HL-60 (cell line): ENCODE measurements at regions not wholly inside any gene's neighbourhood (a gene's known extent, or its start where the extent isn't known, plus 50 kb on each side); places are given as distances from the start of the nearest gene placed in this dataset.

Experiments
- DNase-seq, 2 experiments: peaks; one replicate each; pipeline ENCODE4 v3.0.0-alpha.2; 2010 to 2020; ENCODE audit warnings: low read depth in 1 of 2, low spot score in 1 of 2
- H3K27ac ChIP-seq: fragments of 250-450 bp; sonication (Bioruptor Pico); replicated peaks from 2 replicates; pipeline ENCODE4 v1.5.1; 2020; ENCODE audit warnings: mild to moderate bottlenecking, moderate library complexity
- H3K27me3 ChIP-seq: fragments of 250-450 bp; sonication (Bioruptor Pico); 2 replicates; pipeline ENCODE4 v1.5.1; 2021; ENCODE audit warnings: mild to moderate bottlenecking, moderate library complexity; ENCODE audit not compliant: insufficient read depth, poor library complexity, severe bottlenecking
- H3K4me3 ChIP-seq: replicated peaks from 2 replicates; pipeline ENCODE4 v1.5.1; 2011; ENCODE audit warnings: mild to moderate bottlenecking, control low read depth, low read length; ENCODE audit not compliant: insufficient read depth
- CTCF ChIP-seq: IDR thresholded peaks from one replicate; pipeline ENCODE4 v1.5.1; 2011; ENCODE audit warnings: low read length, control low read depth, inconsistent platforms; ENCODE audit not compliant: insufficient read depth
- GABPA ChIP-seq: IDR thresholded peaks from 2 replicates; pipeline ENCODE4 v1.6.1; 2012; ENCODE audit warnings: low read depth
- POLR2AphosphoS5 ChIP-seq: IDR thresholded peaks from 2 replicates; pipeline ENCODE4 v1.6.1; 2012; ENCODE audit warnings: low read depth
- SPI1 ChIP-seq: IDR thresholded peaks from 2 replicates; pipeline ENCODE4 v1.6.1; 2012; ENCODE audit warnings: low read depth, mild to moderate bottlenecking, borderline replicate concordance
- TF ChIP-seq, protein P1 (sequence below): IDR thresholded peaks from 2 replicates; pipeline ENCODE4 v1.6.1; 2012; ENCODE audit warnings: low read depth; ENCODE audit not compliant: insufficient replicate concordance

- DNase-seq = no peak
- no peaks in the 10 kb centered on the region for H3K27me3 ChIP-seq
- no peak overlapping the region for H3K4me3 ChIP-seq
- no peak overlapping the region for H3K27ac ChIP-seq
- TF ChIP-seq, protein P1, sequence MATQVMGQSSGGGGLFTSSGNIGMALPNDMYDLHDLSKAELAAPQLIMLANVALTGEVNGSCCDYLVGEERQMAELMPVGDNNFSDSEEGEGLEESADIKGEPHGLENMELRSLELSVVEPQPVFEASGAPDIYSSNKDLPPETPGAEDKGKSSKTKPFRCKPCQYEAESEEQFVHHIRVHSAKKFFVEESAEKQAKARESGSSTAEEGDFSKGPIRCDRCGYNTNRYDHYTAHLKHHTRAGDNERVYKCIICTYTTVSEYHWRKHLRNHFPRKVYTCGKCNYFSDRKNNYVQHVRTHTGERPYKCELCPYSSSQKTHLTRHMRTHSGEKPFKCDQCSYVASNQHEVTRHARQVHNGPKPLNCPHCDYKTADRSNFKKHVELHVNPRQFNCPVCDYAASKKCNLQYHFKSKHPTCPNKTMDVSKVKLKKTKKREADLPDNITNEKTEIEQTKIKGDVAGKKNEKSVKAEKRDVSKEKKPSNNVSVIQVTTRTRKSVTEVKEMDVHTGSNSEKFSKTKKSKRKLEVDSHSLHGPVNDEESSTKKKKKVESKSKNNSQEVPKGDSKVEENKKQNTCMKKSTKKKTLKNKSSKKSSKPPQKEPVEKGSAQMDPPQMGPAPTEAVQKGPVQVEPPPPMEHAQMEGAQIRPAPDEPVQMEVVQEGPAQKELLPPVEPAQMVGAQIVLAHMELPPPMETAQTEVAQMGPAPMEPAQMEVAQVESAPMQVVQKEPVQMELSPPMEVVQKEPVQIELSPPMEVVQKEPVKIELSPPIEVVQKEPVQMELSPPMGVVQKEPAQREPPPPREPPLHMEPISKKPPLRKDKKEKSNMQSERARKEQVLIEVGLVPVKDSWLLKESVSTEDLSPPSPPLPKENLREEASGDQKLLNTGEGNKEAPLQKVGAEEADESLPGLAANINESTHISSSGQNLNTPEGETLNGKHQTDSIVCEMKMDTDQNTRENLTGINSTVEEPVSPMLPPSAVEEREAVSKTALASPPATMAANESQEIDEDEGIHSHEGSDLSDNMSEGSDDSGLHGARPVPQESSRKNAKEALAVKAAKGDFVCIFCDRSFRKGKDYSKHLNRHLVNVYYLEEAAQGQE = no peak
- TF ChIP-seq GABPA (no peak), POLR2AphosphoS5 (no peak), CTCF (no peak), SPI1 (no peak)
Observed at GRCh38 chr10:78435484-78436221, 402.0 kb downstream of the RPS24 start.

GRCh38 chr10:78436222-78436573 lies 402.5 kb downstream of the RPS24 start:
- no peak for TF ChIP-seq POLR2AphosphoS5
- TF ChIP-seq, protein P1 = no peak
- TF ChIP-seq GABPA = no peak
- TF ChIP-seq CTCF = no peak
- TF ChIP-seq SPI1 = no peak
- DNase-seq = no peak
- H3K27ac ChIP-seq = no peak overlapping the region
- no peaks in the 10 kb centered on the region for H3K27me3 ChIP-seq
- H3K4me3 ChIP-seq = no peak overlapping the region

DNA sequence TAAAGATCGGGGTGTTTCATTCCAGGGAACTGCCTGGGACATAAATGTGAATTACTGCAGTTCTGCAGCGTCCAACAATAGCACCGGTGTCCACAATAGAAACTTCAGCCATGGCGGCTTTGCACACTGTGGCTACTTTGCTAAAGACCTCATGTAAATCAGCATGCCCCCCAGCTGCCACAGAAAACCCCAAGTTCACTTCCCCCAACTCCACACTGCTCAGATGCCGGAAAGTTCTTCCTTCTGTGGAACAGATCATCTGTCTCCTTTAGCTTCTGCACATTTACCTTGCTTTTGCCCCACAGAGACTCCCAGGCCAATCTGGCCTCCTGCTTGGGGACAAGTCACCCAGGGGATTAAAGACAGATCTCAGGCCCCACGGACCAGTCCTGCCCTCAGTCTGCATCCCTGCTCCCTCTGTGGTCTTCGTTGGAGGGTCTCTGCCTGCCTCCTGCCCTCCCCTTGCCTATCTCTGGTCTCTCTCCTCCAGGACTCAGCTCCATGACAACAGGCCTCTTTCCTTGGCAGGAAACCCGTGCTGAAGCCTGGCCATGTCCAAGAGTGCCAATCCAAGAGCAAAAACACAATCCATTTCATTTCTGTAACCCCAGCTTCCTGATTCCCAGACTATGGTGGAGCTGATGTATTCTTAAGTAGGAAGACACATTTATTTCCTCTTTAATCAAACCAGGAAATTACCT lies 403.2 kb downstream of the RPS24 start:
- no peak overlapping the region for H3K4me3 ChIP-seq
- TF ChIP-seq GABPA (no peak), POLR2AphosphoS5 (no peak)
- H3K27me3 ChIP-seq = no peaks in the 10 kb centered on the region
- no peak overlapping the region for H3K27ac ChIP-seq
- no peak for DNase-seq

DNA sequence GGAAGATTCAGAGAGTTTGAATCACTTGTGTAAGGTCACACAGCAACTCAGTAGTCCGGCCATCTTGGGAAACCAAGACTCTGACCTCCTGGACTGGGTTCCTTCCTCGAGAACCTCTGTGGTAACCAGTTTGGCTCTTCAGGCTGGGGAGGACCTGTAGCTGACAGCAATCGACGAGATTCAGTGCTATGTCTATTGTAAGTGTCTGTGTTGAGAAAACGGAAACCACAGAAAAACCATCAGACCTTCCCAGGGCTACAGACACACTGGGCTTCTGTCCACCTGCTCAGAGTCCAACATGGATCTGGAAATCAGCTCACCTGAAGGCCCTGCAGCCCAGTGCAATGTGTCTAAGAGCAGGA lies 403.7 kb downstream of the RPS24 start:
- no peak for TF ChIP-seq GABPA
- Histone ChIP-seq H3K27me3 (no peaks in the 10 kb centered on the region), H3K4me3 (no peak overlapping the region), H3K27ac (no peak overlapping the region)
- DNase-seq = peak in 1 of 2 experiments; percentile 28
